Cardiac fibroblast (primary cell): ENCODE measurements at regions not wholly inside any gene's neighbourhood (a gene's known extent, or its start where the extent isn't known, plus 50 kb on each side); places are given as distances from the start of the nearest gene placed in this dataset.

Experiments used
- DNase-seq, 2 donors: peaks; one replicate each; pipeline versions ENCODE4 v3.0.0 to v3.0.0-alpha.2; 2010; ENCODE audit warnings: low read depth in 2 of 2
- H3K4me3 ChIP-seq, 2 donors: replicated peaks in 1 of 2; 1 replicate in 1 of 2; 2 replicates in 1 of 2; pipeline ENCODE4 v1.5.1; 2011; ENCODE audit warnings: low read depth in 2 of 2, low read length in 2 of 2, mild to moderate bottlenecking in 2 of 2, moderate library complexity in 1 of 2
- TF ChIP-seq, protein P1 (sequence below): IDR thresholded peaks from one replicate; pipeline ENCODE4 v1.5.1; 2011; ENCODE audit warnings: low read depth, mild to moderate bottlenecking, low read length, inconsistent platforms

- DNase-seq = no peak
- no peak overlapping the region for H3K4me3 ChIP-seq
- TF ChIP-seq, protein P1, sequence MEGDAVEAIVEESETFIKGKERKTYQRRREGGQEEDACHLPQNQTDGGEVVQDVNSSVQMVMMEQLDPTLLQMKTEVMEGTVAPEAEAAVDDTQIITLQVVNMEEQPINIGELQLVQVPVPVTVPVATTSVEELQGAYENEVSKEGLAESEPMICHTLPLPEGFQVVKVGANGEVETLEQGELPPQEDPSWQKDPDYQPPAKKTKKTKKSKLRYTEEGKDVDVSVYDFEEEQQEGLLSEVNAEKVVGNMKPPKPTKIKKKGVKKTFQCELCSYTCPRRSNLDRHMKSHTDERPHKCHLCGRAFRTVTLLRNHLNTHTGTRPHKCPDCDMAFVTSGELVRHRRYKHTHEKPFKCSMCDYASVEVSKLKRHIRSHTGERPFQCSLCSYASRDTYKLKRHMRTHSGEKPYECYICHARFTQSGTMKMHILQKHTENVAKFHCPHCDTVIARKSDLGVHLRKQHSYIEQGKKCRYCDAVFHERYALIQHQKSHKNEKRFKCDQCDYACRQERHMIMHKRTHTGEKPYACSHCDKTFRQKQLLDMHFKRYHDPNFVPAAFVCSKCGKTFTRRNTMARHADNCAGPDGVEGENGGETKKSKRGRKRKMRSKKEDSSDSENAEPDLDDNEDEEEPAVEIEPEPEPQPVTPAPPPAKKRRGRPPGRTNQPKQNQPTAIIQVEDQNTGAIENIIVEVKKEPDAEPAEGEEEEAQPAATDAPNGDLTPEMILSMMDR = no peak
Measured at GRCh38 chr15:52856286-52856685, 66.2 kb upstream of the ONECUT1 start.

DNA sequence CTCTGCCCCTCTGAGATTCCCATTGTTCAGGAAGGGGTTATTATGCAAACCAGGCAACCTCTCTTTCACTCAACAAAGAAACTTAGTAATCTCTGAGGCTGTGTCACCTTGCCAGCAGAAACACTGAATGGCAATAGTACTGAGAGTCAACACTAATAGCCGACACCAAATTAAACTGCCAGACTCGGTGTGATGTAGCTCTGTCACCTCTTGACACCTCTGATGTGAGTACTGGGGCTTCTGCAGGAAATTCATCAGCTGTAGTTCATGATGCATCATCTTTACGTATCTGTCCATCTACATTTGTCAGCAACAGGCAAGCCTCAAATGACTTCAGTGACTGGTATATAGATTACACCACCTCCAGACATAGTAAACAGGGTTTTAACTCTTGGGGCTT is 65.0 kb upstream of the ONECUT1 start:
- no peak overlapping the region for H3K4me3 ChIP-seq
- DNase-seq = no peak
- TF ChIP-seq, protein P1 = no peak

- TF ChIP-seq, protein P1 = no peak
- no peak overlapping the region for H3K4me3 ChIP-seq
- no peak for DNase-seq
Measured at GRCh38 chr15:52844823-52845222, 54.7 kb upstream of the ONECUT1 start.
